ENCODE measurements at regions not wholly inside any gene's neighbourhood (a gene's known extent, or its start where the extent isn't known, plus 50 kb on each side); places are given as distances from the start of the nearest gene placed in this dataset.

- no peak for TF ChIP-seq CTCF (conservative IDR thresholded peaks at IDR 0.05; ENCODE audit: low read depth)
- H3K27ac ChIP-seq = no peak overlapping the region
- DNase-seq (ENCODE audit: low spot score) = no peak
- POLR2A ChIA-PET (ENCODE audit: low non-redundant PET) = no interaction called here
- CTCF ChIA-PET = interaction anchor here (0.9 kb wide), 1 partner anchor 300 kb away, joined by 4 read pairs; no protein-coding TSS in a partner anchor
These were observed 50.9 kb upstream of the LINC01488 start for GRCh38 chr11:69430566-69430965.

- no peak for TF ChIP-seq CTCF (conservative IDR thresholded peaks at IDR 0.05; ENCODE audit: low read depth)
- POLR2A ChIA-PET (ENCODE audit: low non-redundant PET) = no interaction called here
These were observed 50.3 kb upstream of the LINC01488 start for GRCh38 chr11:69431136-69431535.

More at GRCh38 chr11:69431136-69431535, 50.3 kb upstream of the LINC01488 start:
- no peak overlapping the region for H3K27ac ChIP-seq
- CTCF ChIA-PET = interaction anchor here (0.6 to 0.9 kb wide), 2 partner anchors 209 to 300 kb away, joined by 4 to 7 read pairs; no protein-coding TSS in a partner anchor
- no peak for DNase-seq (ENCODE audit: low spot score)

All from RWPE1 (cell line).